Body of pancreas (tissue), 4 donors: ENCODE measurements at regions not wholly inside any gene's neighbourhood (a gene's known extent, or its start where the extent isn't known, plus 50 kb on each side); places are given as distances from the start of the nearest gene placed in this dataset.

Source experiments
- POLR2A ChIP-seq, 3 donors: fragments of 450-650 bp; IDR thresholded peaks; one replicate each; pipeline ENCODE4 v1.6.1; 2016; ENCODE audit warnings: antibody characterized with exemption in 3 of 3, mild to moderate bottlenecking in 2 of 3
- TF ChIP-seq, protein P1 (sequence below), 7 experiments: fragments of 450-650 bp in 4 of 7; fragments of 200-600 bp in 3 of 7; sonication (generic) in 3 of 7; IDR thresholded peaks; one replicate each; pipeline ENCODE4 v1.5.1; 2016 to 2019; ENCODE audit warnings: antibody characterized with exemption in 7 of 7

GRCh38 chr2:225930687-225931086 is 531.2 kb downstream of the NYAP2 start:
- TF ChIP-seq, protein P1, sequence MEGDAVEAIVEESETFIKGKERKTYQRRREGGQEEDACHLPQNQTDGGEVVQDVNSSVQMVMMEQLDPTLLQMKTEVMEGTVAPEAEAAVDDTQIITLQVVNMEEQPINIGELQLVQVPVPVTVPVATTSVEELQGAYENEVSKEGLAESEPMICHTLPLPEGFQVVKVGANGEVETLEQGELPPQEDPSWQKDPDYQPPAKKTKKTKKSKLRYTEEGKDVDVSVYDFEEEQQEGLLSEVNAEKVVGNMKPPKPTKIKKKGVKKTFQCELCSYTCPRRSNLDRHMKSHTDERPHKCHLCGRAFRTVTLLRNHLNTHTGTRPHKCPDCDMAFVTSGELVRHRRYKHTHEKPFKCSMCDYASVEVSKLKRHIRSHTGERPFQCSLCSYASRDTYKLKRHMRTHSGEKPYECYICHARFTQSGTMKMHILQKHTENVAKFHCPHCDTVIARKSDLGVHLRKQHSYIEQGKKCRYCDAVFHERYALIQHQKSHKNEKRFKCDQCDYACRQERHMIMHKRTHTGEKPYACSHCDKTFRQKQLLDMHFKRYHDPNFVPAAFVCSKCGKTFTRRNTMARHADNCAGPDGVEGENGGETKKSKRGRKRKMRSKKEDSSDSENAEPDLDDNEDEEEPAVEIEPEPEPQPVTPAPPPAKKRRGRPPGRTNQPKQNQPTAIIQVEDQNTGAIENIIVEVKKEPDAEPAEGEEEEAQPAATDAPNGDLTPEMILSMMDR (IDR thresholded peaks at IDR 0.05): no peak
- TF ChIP-seq POLR2A (IDR thresholded peaks at IDR 0.05): no peak
